ENCODE measurements at regions not wholly inside any gene's neighbourhood (a gene's known extent, or its start where the extent isn't known, plus 50 kb on each side); places are given as distances from the start of the nearest gene placed in this dataset.

DNA sequence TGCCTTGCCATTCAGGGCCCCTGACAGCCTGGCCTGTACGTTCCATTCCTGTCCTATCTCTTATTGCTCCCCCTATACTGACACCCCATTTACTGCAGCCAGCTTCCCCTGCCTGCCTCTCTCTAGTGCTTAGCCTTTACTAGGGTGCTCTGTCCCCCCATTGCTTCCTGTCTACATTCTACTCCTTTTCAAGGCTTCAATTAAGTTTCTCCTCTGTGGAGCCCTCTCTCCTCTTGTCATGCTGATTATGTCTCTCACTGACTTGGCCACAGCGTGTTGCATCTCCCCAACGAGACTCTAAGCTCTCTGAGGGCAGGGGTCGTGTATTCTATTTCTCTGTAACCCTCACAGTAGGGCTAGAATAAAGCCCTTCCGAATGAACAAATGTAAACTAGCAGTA, 185.2 kb downstream of the RPLP1 start:
- intact Hi-C loops (cut with micrococcal nuclease): no loop called here
- no peak for DNase-seq
- no peak for ATAC-seq

DNA sequence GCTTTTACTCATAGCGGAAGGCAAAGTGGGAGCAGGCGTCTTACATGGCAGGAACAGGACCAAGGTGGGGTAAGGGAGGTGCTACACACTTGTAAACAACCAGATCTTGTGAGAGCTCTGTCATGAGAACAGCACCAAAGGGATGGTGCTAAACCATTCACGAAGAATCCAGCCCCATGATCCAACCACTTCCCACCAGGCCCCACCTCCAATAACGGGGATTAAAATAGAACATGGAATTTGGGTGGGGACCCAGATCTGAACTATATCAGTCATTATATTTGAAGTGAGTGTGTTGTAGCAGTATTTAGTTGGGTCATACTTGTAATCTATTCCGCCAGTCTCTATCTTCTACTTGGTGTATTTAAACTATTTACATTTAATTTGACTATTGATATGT, 190.9 kb downstream of the RPLP1 start:
- no peak for DNase-seq
- intact Hi-C loops (cut with micrococcal nuclease): no loop called here
- ATAC-seq: no peak

GRCh38 chr15:69643971-69644370, 191.4 kb downstream of the RPLP1 start:
- no peak for ATAC-seq
- no peak for DNase-seq
- intact Hi-C loops (cut with micrococcal nuclease): no loop called here

GRCh38 chr15:69644876-69645275, 192.3 kb downstream of the RPLP1 start:
- ATAC-seq (no peak), DNase-seq (no peak)
- intact Hi-C loops (cut with micrococcal nuclease): no loop called here

- intact Hi-C loops (cut with micrococcal nuclease): no loop called here
- DNase-seq: no peak
- ATAC-seq: no peak
Measured at GRCh38 chr15:69647142-69647513, 194.5 kb downstream of the RPLP1 start.

- intact Hi-C loops (cut with micrococcal nuclease): no loop called here
- DNase-seq: no peak
Measured at GRCh38 chr15:69648212-69648611, 195.6 kb downstream of the RPLP1 start.

GRCh38 chr15:69648775-69649735, 196.4 kb downstream of the RPLP1 start:
- intact Hi-C loops (cut with micrococcal nuclease): no loop called here
- DNase-seq (no peak), ATAC-seq (no peak)

More at GRCh38 chr15:69648212-69648611, 195.6 kb downstream of the RPLP1 start:
- ATAC-seq: no peak

GRCh38 chr15:69652293-69652692, 199.7 kb downstream of the RPLP1 start:
- DNase-seq (no peak), ATAC-seq (no peak)
- intact Hi-C loops (cut with micrococcal nuclease): no loop called here

- intact Hi-C loops (cut with micrococcal nuclease): no loop called here
- ATAC-seq: peak; percentile 53
- DNase-seq: no peak
Measured at GRCh38 chr15:69652751-69653305, 200.2 kb downstream of the RPLP1 start.

DNA sequence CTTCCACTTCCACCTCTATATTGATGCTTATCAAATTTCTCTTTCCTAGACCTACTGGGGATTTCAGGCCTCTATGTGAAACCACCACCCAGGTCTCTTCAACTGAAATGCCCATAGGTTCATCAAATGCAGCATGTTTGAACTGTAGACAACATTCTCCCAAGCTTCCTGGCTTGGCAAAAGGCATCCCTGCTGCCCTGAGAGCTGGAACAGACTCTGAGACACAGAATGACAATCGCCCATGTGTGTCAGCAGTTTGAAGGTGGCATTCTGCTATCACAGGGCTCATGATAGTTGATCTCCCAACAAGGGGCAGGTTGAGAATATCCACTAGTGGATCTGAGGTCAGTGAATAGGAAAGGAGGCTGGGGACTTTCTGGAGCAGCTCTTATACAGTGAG, 200.7 kb downstream of the RPLP1 start:
- ATAC-seq (no peak), DNase-seq (no peak)
- intact Hi-C loops (cut with micrococcal nuclease): no loop called here

GRCh38 chr15:69653846-69654245, 201.2 kb downstream of the RPLP1 start:
- intact Hi-C loops (cut with micrococcal nuclease): no loop called here
- no peak for ATAC-seq
- DNase-seq: no peak

DNA sequence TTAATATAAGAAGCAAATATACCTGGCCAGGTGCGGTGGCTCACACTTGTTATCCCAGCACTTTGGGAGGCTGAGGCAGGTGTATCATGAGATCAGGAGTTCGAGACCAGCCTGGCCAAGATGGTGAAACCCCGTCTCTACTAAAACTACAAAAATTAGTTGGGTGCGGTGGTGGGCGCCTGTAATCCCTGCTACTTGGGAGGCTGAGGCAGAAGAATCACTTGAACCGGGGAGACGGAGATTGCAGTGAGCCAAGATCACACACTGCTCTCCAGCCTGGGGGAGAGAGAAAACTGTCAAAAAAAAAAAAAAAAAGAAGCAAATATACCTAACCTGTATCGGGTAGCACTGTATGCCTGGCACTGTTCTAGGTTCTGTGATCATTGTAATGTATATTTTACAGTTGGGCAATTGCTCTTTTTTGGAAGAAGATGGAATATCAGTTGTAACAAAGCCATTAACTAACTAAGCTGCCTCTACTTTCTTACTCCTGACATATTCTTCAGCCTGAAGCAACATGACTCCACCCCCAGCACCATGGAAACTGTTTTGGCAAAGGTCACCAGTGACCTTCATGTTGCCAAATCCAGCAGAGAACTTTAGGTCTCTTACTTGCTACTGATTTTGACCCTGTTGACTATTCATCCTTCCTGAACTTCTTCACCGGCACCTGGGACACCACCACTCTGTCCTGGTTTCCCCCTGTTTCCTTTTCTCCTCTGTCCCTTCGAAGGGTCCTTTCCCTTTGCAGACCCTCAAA, 203.8 kb downstream of the RPLP1 start:
- DNase-seq (no peak), ATAC-seq (no peak)
- intact Hi-C loops (cut with micrococcal nuclease): no loop called here

DNA sequence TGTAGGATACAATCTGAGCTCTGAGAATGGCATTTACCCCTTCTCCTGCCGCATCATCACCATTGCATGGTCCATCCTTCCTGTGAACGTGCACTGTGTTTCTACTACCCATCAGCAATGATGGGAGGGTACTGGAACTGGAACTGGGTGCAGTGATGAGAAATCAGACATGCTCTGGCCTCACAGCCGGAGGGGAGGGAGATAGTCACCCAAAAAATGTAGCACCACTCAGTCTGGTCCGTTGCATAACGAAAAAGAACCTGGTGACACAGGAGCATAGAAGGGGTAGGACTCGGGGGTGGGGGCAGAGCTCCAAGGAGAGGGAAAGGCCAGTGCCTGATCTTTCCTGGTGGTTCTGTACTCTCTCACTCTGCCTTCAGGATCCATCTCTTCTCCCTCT, 205.0 kb downstream of the RPLP1 start:
- ATAC-seq (no peak), DNase-seq (no peak)
- intact Hi-C loops (cut with micrococcal nuclease): no loop called here

GRCh38 chr15:69658411-69658945, 205.9 kb downstream of the RPLP1 start:
- ATAC-seq (no peak), DNase-seq (no peak)
- intact Hi-C loops (cut with micrococcal nuclease): no loop called here

GRCh38 chr15:69659454-69660050, 206.9 kb downstream of the RPLP1 start:
- no peak for ATAC-seq
- no peak for DNase-seq
- intact Hi-C loops (cut with micrococcal nuclease): no loop called here

- ATAC-seq: no peak
- no peak for DNase-seq
- intact Hi-C loops (cut with micrococcal nuclease): no loop called here
Measured at GRCh38 chr15:69660114-69660513, 207.5 kb downstream of the RPLP1 start.

DNA sequence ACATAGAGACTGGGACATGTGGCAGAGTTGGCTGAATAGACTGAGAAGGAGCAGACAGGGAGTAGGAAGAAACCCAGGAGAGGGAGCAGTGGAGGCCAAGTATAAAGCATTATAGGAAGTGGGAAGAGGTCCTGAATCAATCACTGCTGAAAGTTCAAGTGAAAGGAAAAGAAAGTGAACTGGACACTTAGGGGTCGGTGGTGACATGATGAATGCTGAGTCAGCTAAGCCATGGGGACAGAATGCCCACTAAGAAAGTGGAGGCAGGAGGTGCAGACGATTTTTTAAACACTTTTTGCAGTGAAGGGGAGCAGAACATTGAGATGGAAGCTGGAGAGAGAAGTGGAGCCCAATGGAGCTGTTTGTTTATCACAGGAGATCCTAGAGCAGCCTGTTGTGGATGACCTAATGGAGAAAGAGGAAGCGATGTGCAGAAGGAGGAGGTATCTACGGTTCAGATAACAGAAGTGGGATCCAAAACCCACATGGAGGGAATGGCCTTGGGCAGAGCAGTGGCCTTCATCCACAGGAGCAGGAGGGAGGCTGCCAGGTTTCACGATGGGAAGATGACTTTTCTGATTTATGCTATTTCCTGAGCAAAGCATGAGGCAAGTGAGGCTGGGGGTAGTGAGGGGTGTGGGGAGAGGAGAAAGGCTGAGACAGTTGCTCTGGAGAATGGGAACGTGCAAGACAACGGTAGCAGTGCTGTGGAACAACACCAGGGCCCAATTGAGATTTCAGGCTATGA, 208.2 kb downstream of the RPLP1 start:
- ATAC-seq (no peak), DNase-seq (no peak)

GRCh38 chr15:69661446-69661845, 208.8 kb downstream of the RPLP1 start:
- intact Hi-C loops (cut with micrococcal nuclease): no loop called here
- ATAC-seq: no peak
- DNase-seq: no peak

More for the DNA sequence above, 208.2 kb downstream of the RPLP1 start:
- intact Hi-C loops (cut with micrococcal nuclease): no loop called here

Data from left ventricle myocardium superior (tissue), 1 donor.